WI38 (cell line): ENCODE measurements at regions not wholly inside any gene's neighbourhood (a gene's known extent, or its start where the extent isn't known, plus 50 kb on each side); places are given as distances from the start of the nearest gene placed in this dataset.

Experiments used
- H3K4me3 ChIP-seq: 2 replicates; pipeline ENCODE4 v1.5.1; 2011; ENCODE audit warnings: low read depth, mild to moderate bottlenecking, control low read depth, low read length
- TF ChIP-seq, protein P1 (sequence below): IDR thresholded peaks from 2 replicates; pipeline ENCODE4 v1.5.1; 2012; ENCODE audit warnings: low read depth, mild to moderate bottlenecking, control low read depth, low read length

DNA sequence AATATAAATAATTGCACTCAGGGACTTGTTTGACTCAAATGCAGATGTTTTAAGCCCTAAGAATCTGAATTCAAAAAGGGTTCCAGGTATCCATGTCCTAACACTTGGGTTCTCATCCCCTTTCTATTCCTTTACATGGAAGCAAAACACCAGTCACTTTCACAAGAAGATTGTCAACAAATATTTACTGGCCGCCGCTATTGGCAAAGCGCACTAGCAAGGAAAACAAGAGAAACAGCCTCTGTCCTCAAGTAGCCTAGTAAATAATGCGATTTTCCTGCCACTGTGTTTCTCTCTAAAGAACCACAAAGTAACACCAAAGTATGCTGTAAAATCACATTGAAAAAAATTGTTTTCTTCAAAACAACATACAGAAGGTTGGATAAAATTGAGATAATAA, 66.7 kb upstream of the EZH2 start:
- H3K4me3 ChIP-seq, result no peak overlapping the region
- TF ChIP-seq, protein P1, sequence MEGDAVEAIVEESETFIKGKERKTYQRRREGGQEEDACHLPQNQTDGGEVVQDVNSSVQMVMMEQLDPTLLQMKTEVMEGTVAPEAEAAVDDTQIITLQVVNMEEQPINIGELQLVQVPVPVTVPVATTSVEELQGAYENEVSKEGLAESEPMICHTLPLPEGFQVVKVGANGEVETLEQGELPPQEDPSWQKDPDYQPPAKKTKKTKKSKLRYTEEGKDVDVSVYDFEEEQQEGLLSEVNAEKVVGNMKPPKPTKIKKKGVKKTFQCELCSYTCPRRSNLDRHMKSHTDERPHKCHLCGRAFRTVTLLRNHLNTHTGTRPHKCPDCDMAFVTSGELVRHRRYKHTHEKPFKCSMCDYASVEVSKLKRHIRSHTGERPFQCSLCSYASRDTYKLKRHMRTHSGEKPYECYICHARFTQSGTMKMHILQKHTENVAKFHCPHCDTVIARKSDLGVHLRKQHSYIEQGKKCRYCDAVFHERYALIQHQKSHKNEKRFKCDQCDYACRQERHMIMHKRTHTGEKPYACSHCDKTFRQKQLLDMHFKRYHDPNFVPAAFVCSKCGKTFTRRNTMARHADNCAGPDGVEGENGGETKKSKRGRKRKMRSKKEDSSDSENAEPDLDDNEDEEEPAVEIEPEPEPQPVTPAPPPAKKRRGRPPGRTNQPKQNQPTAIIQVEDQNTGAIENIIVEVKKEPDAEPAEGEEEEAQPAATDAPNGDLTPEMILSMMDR, result no peak

DNA sequence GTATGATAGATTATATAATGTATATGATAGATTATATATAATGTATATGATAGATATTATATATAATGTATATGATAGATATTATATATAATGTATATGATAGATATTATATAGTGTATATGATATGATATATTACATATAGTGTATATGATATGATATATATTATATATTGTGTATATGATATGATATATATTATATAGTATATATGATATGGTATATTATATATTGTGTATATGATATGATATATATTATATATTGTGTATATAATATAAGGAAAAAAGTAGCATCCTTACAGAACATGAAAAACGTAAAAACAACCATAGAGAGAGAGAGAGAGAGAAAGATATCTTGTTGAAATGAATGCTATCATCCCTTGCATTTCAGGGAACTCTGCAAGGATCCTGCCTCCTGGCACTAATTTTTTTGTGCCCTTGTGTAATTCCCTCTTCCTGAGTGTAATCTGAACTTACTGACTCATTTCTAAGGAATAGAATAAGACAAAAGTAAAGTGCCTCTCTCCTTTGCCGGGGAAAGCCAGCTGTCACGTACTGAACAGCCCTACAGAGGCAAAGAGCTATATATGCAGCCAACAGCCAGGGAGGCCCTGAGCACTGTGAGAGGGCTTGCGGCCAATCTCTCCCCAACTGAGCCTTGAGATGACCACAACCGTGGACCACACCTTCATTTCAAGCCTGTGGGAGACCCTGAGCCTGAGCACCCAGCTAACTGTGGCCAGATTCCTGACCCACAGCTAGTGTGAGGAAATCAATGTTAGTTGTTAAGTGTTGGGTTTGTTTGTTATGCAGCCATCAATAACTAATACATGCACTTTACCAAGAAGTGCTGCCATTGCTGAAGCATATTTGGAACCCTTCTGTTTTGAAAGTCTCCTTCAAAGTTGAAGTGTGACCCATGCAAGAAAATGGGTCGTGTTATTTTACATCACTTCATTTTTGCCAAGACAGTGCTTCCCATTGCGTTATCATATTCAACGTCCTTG, 61.1 kb upstream of the EZH2 start:
- TF ChIP-seq, protein P1, result no peak
- no peak overlapping the region for H3K4me3 ChIP-seq

DNA sequence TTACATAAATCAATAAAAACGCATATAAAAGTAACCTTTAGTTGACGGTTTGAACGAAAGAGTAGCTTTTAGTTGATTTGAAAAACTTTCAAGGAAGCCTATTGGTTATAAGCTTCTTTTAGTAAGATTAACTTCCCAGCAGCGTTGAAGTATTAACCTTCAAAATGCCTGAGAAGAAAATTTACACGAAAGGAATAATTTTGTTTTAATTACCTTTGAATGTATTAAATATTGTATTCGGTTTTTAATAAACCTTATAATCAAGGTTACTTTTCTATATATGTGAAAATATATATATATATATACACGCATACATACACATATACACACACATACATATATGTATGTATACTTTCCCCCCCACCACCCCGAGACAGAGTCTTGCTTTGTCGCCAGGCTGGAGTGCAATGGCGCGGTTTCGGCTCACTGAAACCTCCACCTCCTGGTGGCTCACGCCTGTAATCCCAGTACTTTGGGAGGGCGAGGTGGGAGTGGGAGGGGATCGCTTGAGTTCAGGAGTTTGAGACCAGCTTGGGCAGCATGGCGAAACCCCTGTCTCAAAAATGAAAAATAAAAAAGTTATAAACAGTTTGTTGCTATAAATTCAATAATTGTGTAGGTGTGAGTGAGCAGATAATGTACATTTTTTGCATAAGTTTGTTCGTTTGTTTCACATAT, 57.6 kb upstream of the EZH2 start:
- TF ChIP-seq, protein P1, result peak; percentile 32; the same call in 1 of the 2 replicates
- H3K4me3 ChIP-seq, result peak overlapping the region; percentile 71

DNA sequence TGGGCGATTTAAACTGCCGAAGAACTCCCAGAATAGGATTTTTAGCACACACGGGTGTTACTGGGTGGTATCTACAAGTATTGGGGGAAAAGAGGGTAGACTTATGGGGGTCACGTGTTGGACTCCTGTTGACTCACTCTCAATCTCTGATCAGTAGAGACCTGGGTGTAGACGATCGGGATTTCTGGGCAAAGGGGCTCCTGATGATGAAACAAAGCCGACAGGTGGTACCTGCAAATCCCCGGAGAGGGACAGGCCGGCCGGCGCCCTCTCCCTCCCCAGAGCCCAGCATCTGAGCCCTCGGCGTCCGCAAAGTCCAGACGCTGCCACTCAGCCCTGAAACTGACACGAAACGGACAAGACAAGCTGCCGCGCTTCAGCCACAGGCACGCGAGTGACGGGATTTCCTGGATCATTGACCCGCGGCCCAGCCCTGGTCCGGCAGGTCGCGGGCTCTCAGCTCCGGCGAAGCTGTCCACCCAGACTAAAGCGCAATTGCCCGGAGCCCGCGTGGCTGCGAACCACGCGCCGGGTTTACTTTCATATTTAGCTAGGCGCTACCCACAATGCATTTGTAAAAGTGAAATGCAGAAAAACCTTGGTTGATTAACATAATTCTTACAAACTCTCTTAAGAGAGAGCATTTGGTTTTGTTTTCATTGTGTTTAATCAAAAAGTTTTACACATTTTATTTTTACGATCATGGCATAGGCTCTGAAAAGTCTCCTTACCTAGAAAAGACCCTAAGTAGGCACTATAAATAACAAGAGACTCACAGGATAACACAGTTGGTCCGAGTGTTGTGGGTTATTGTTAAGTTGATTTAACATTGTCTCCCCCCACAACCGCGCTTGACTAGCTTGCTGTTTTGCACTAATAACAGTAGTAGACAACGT, 56.9 kb upstream of the EZH2 start:
- peak overlapping the region; percentile 71 for H3K4me3 ChIP-seq
- TF ChIP-seq, protein P1, result no peak

DNA sequence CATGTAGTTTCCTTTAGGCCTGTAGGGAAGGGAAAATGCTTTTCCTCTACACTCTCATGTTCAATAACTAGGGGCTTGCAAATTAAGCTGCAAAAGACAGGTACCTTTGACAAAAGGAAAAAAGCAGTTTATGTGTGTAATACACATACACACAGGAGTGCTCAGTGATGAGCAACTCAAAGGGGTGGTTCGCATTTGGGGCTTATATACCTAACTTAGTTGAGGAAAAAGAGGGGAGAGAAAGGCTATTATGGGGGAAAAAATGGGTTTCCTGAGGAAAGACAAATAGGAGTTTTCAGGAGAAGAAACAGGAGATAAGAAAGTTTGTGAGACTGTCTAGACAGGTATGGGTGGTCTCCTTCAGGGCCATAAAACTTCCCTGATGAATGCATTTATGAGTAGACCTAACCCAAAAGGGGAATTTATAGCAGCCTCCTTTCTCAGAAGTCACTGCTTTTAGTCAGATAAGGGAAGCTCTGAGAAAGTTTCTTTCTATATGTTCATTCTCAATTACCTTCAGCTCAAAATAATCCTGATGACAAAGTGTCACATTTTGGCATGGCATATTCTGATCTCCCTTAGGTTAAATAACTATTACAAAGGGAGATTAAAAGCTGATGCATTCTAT, 55.2 kb upstream of the EZH2 start:
- no peak overlapping the region for H3K4me3 ChIP-seq
- TF ChIP-seq, protein P1, result no peak

DNA sequence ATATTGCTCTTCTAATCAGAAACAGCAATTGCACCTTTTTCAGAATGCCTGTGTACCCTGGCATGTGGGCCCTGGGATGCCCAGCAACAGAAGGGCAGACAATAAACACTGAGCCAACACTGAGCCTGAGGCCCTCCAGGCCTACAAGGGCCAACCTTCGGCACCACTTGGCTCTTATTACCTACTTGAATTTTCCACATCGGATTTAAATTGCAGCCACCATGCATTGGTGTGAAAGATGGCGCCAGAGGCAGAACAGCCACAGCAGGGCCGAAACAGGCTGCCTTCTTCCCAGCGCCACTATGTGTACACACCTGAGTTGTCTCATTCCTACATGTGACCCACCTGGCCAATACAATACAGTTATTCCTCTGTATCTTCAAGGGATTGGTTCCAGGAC, 51.4 kb upstream of the EZH2 start:
- TF ChIP-seq, protein P1, result no peak
- H3K4me3 ChIP-seq, result no peak overlapping the region
